GM21360 (cell line): ENCODE measurements at regions not wholly inside any gene's neighbourhood (a gene's known extent, or its start where the extent isn't known, plus 50 kb on each side); places are given as distances from the start of the nearest gene placed in this dataset.

Source experiments
- ATAC-seq: cut with Tn5 transposase; IDR thresholded peaks from one replicate; pipeline ENCODE4 v1.9.1; 2021; ENCODE audit warnings: mild to moderate bottlenecking, moderate library complexity; ENCODE audit not compliant: unreplicated experiment

GRCh38 chr10:83153714-83154113 is 985.6 kb upstream of the GHITM start:
- ATAC-seq = no peak

GRCh38 chr10:83164156-83164555 is 975.2 kb upstream of the GHITM start:
- ATAC-seq = no peak

GRCh38 chr10:83165265-83165664 is 974.0 kb upstream of the GHITM start:
- ATAC-seq = no peak

- no peak for ATAC-seq
Measured at GRCh38 chr10:83166344-83166743, 973.0 kb upstream of the GHITM start.

DNA sequence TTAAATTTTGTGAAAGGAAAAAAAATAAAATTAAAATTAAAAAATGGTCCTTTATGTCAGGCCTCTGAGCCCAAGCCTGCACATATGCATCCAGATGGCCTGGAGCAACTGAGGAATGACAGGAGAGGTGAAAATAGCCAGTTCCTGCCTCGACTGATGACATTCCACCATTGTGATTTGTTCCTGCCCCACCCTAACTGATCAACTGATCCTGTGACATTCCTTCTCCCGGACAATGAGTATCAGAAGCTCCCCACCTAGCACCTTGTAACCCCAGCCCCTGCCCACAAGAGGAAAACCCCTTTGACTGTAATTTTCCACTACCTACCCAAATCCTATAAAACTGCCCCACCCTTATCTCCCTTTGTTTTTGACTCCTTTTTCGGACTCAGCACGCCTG is 972.2 kb upstream of the GHITM start:
- ATAC-seq = no peak

DNA sequence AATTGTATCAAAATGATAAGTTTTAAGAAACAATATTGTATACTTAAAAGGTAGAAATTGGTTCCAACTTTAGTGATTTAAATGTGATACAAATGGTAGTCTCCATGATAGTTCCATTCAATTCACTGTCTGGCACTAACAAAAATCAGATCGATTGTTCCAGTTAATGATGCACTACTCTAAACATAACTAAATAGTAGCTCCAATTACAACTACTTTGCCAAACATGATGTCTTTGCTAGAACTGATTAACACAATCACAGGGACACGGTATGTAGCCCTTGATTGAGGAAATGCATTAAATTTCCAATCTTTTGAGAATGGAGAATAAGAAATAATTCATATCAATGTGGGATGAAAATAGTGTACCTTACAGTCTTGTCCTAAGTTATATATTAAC is 962.4 kb upstream of the GHITM start:
- ATAC-seq = no peak

GRCh38 chr10:83178526-83178925 is 960.8 kb upstream of the GHITM start:
- no peak for ATAC-seq

DNA sequence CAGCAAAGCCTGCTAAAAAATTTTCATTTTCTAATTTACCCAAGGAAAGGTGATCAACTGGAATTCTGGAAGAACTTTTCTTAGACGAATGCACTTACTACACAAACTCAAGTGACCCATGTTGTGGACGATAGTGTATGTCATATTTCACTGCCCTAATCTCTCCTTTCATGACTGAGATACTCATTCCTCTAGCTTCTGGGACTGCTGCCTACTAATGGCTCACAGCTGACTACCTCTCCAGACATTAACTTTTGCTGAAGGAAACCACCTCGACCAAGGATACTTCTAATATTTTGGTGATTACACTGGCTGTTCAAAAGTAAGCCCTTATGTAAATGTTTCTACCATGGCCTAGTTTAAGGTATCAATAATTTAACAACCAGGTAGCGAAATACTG is 959.9 kb upstream of the GHITM start:
- ATAC-seq = no peak

DNA sequence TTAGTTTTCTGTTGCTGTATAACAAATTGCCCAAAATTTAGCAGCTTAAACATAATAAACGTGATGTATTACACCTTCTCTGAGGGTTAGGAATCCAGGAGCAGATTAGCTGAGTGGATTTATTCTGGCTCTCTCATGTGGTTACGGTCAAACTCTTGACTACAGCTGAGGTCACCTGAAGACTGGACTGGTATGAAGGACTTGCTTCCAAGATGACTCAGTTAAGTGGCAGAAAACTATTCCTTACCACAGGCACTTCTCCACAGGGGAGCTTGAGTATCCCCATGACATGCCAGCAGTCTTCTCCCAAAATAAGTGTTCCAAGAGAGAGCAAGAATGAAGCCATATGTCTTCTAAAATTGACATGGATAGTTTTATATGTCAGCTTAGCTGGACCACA is 957.2 kb upstream of the GHITM start:
- ATAC-seq = no peak

DNA sequence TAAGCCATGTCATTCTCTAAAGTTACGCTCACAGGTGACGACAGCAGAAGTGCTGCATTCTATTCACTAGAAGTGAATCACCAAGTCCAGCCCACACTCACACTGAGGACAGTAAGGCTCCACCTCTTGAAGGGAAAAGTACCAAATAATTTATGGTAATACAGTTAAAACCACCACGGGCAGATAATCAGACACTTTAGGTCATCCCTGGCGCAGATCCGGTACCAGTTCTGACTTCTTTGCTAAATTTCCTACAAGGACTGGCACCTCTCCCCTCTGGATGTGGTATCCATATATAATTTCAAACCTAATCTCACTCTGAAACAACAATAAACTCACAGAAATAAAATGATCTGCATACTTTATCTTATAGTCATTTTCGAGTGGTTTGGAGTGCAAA is 954.7 kb upstream of the GHITM start:
- no peak for ATAC-seq

GRCh38 chr10:83190614-83191013 is 948.7 kb upstream of the GHITM start:
- no peak for ATAC-seq

GRCh38 chr10:83193026-83193425 is 946.3 kb upstream of the GHITM start:
- no peak for ATAC-seq

- ATAC-seq = no peak
Measured at GRCh38 chr10:83195021-83195420, 944.3 kb upstream of the GHITM start.

DNA sequence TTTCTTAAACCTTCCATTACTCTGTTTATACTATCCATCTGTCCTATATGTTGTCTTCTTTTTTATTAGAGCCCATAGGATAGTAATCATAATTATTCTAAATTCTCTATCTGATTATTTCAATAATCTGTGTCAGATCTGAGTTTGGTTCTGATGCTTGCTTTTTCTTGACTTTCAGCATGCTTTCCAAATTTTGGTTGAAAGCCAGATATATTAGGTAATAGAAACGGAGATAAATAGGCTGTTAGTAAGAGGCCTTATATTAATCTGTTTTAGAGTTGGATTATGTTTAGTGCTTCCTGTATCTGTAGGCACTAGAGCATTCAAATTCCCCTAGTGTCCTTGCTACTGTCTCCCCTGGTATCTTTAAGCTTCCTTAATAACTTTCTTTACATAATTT is 939.9 kb upstream of the GHITM start:
- no peak for ATAC-seq

- ATAC-seq = no peak
Measured at GRCh38 chr10:83205861-83206260, 933.4 kb upstream of the GHITM start.

DNA sequence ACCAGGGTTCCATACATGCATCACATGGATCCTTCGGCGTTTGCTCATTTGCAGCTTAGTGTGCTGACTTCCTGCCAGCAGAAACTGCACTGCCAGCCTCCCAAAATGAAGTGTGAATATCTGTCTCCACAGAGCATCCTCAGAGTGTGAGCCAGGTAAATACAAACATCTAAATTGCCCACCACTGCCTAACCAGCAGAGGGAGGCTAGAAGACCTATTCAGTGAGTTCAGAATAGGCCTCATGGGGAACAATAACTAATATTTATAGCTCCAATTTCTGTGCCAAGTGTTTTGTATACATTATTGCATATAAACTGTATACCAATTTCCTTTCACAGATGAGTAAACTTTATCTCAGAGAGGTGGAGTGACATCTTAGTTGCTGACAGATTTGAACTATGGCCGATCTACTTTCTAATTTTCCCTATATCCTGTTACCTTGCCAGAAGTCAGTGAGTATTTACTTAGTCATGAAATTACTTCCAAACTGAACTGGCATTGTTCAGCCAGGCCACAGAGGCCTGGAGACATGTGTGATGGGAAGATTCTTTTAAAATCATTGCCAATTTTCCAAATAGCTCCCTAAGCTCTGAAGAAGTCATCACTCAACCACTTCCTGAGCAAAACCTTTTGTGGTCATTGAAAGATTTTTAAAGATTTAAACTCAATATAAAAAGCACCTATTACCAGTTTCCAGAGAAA is 926.5 kb upstream of the GHITM start:
- no peak for ATAC-seq

DNA sequence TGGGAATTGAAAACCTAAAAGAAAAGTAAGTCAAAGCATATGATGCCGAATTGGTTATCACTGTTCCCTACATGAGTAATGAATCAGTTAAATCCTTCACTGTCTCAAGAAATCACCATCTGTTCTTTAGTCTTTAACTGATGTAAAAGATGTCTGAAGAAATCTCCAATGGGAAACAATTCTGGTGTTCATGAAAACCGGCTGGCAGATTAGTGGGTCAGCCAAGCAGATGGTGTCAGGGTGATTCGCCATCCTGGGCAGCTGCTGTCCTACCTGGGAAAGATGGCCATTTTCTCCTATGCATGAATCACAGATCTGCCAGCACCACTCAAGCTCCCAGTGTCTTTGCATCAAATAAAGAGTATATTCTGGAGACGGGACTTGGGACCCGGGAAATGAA is 925.2 kb upstream of the GHITM start:
- no peak for ATAC-seq

- ATAC-seq = no peak
Measured at GRCh38 chr10:83218205-83218604, 921.1 kb upstream of the GHITM start.

DNA sequence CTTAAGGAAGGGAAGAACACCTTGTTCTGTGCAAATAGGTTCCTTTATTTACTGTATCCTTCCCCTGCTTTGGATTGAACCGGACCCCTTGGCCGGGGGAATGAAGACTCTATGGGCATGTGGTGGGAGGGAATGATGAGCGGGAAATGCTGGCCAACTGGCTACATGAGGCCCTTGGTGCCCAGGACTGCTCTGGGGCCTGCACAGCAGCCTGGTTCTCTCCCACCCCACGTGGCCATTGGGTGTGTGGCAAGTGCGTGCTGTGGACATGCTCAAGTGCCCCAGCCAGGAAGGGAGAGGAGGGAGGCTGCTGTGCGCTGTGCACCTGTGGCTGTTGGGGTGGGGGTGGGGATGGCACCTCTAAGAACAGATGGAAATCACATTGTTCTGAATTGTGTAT is 917.0 kb upstream of the GHITM start:
- ATAC-seq = no peak

DNA sequence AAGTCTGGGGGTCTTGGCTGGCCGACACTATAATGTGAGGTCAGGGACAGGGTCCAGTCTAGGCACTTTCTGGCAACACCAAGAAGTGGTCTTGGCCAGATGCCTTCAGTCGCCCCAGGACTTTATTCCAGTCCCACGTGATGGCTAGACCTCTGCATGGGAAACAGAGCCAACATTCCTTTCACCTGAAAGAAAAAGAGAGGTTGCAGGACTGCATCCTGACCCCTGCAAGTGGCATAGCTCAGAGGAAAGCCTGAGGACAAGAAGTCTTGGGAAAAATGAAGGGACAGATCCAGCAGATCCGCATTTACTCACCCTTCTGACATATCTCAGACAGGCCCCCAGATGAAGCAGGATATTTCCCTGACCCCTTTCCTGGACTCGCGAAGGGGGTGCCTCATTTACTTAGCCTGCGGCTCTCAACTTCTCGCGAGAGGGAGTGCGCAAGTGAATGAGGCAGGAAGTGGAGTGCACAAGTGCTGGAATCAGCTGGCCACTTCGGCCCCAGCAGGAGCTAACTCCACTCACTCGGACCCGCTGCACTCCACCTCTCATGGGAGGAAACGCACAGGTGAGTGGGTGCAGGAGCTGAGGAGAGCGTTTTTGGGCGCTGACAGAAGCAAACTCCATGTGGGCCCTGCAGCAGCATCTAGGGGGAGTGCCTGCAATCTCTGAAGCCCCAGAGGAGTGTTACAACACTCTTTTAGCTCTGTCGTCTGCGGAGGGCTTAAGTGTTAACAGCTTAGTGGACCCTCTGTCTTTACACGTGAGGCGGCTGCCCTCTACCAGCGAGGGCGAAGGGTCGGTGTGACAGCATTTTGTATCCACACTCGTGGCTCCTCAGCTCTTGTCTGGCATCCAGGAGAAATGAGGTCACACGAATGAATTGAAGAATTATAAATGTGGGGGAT is 916.2 kb upstream of the GHITM start:
- no peak for ATAC-seq

DNA sequence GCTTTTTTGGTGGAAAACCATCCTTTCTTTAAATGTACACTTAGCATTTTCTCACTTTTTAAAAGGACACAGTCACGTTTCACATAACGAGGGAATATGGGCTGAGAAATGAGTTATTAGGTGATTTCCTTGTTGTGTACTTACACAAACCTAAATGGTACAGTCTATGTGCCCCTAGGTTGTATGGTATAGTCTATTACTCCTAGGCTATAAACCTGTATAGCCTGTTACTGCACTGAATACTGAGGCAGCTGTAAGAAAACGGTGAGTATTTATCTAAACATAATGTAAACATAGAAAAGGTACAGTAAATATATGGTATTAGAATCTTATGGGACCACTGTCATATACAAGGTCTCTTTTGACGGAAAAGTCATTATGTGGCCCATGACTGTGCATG is 913.5 kb upstream of the GHITM start:
- no peak for ATAC-seq

- no peak for ATAC-seq
Measured at GRCh38 chr10:83229991-83230390, 909.3 kb upstream of the GHITM start.
